ENCODE measurements at regions not wholly inside any gene's neighbourhood (a gene's known extent, or its start where the extent isn't known, plus 50 kb on each side); places are given as distances from the start of the nearest gene placed in this dataset.

- Histone ChIP-seq H3K9ac (ENCODE audit: insufficient read depth, low read length, poor library complexity, severe bottlenecking) (no peak overlapping the region), H3K27me3 (ENCODE audit: control insufficient read depth in 2 of 2, insufficient read depth in 2 of 2, low read length in 2 of 2) (no peaks in the 10 kb centered on the region), H4K20me1 (ENCODE audit: insufficient read depth, low read length) (no peaks in the 10 kb centered on the region), H3K27ac (ENCODE audit: low read depth in 1 of 2, low read length in 2 of 2) (no peak overlapping the region), H3K36me3 (replicated peaks in 1 of 2; ENCODE audit: control insufficient read depth in 1 of 2, insufficient read depth in 2 of 2, low read length in 2 of 2) (no peaks in the 10 kb centered on the region), H3K4me2 (replicated peaks; ENCODE audit: extremely low read depth, low read length, poor library complexity, severe bottlenecking) (no peak overlapping the region), H3K4me3 (replicated peaks in 1 of 3; ENCODE audit: low read depth in 2 of 3, low read length in 3 of 3) (no peak overlapping the region), H3K9me3 (replicated peaks in 1 of 2; ENCODE audit: control insufficient read depth in 1 of 2, insufficient read depth in 1 of 2, low read length in 2 of 2) (no peaks in the 10 kb centered on the region), H3K4me1 (ENCODE audit: control insufficient read depth in 1 of 2, insufficient read depth in 2 of 2, low read length in 2 of 2) (no peaks in the 10 kb centered on the region), H2AFZ (ENCODE audit: insufficient read depth, low read depth, low read length, poor library complexity, severe bottlenecking) (no peak overlapping the region), H3K79me2 (ENCODE audit: insufficient read depth, low read length) (no peaks in the 10 kb centered on the region)
- intact Hi-C loops (cut with micrococcal nuclease): no loop called here
- 68% methylated on average over 6 of the region's 6 CpGs for WGBS (ENCODE audit: insufficient coverage)
- Mint-ChIP-seq H3K36me3 (no peaks in the 10 kb centered on the region), H3K9me3 (peaks cover 0 to 2% (median 0%) of the 10 kb centered on the region in 7 donors), H3K4me3 (no peak overlapping the region), H3K27ac (no peak overlapping the region), H3K4me1 (no peaks in the 10 kb centered on the region), H3K27me3 (ENCODE audit: low read depth in 3 of 3) (peaks cover 0 to 5% (median 5%) of the 10 kb centered on the region in 3 donors)
- no peak for TF ChIP-seq CTCF (IDR thresholded peaks at IDR 0.05)
- no peak for DNase-seq
Measured at GRCh38 chr10:131474416-131474815, 162.9 kb upstream of the TCERG1L start.

GRCh38 chr10:131475043-131475442, 163.5 kb upstream of the TCERG1L start:
- Histone ChIP-seq H2AFZ (ENCODE audit: insufficient read depth, low read depth, low read length, poor library complexity, severe bottlenecking) (no peak overlapping the region), H3K4me2 (replicated peaks; ENCODE audit: extremely low read depth, low read length, poor library complexity, severe bottlenecking) (no peak overlapping the region), H3K27ac (ENCODE audit: low read depth in 1 of 2, low read length in 2 of 2) (no peak overlapping the region), H4K20me1 (ENCODE audit: insufficient read depth, low read length) (no peaks in the 10 kb centered on the region), H3K9me3 (replicated peaks in 1 of 2; ENCODE audit: control insufficient read depth in 1 of 2, insufficient read depth in 1 of 2, low read length in 2 of 2) (no peaks in the 10 kb centered on the region), H3K36me3 (replicated peaks in 1 of 2; ENCODE audit: control insufficient read depth in 1 of 2, insufficient read depth in 2 of 2, low read length in 2 of 2) (no peaks in the 10 kb centered on the region), H3K9ac (ENCODE audit: insufficient read depth, low read length, poor library complexity, severe bottlenecking) (no peak overlapping the region), H3K27me3 (ENCODE audit: control insufficient read depth in 2 of 2, insufficient read depth in 2 of 2, low read length in 2 of 2) (no peaks in the 10 kb centered on the region), H3K4me1 (ENCODE audit: control insufficient read depth in 1 of 2, insufficient read depth in 2 of 2, low read length in 2 of 2) (no peaks in the 10 kb centered on the region), H3K79me2 (ENCODE audit: insufficient read depth, low read length) (no peaks in the 10 kb centered on the region), H3K4me3 (replicated peaks in 1 of 3; ENCODE audit: low read depth in 2 of 3, low read length in 3 of 3) (no peak overlapping the region)
- intact Hi-C loops (cut with micrococcal nuclease): no loop called here
- no peak for DNase-seq
- 97% methylated on average over 5 of the region's 11 CpGs for WGBS (ENCODE audit: insufficient coverage)
- Mint-ChIP-seq H3K9me3 (peaks cover 0 to 2% (median 0%) of the 10 kb centered on the region in 7 donors), H3K27me3 (ENCODE audit: low read depth in 3 of 3) (peaks cover 0 to 5% (median 5%) of the 10 kb centered on the region in 3 donors), H3K4me3 (no peak overlapping the region), H3K4me1 (no peaks in the 10 kb centered on the region), H3K36me3 (no peaks in the 10 kb centered on the region), H3K27ac (no peak overlapping the region)
- TF ChIP-seq CTCF (IDR thresholded peaks at IDR 0.05): no peak

Data from CD14-positive monocyte (primary cell).